Amniotic stem cell (primary cell): ENCODE measurements at regions not wholly inside any gene's neighbourhood (a gene's known extent, or its start where the extent isn't known, plus 50 kb on each side); places are given as distances from the start of the nearest gene placed in this dataset.

ENCODE experiments used
- DNase-seq: peaks from one replicate; lab custom pipeline; 2025; lab: John Stamatoyannopoulos, UW

DNA sequence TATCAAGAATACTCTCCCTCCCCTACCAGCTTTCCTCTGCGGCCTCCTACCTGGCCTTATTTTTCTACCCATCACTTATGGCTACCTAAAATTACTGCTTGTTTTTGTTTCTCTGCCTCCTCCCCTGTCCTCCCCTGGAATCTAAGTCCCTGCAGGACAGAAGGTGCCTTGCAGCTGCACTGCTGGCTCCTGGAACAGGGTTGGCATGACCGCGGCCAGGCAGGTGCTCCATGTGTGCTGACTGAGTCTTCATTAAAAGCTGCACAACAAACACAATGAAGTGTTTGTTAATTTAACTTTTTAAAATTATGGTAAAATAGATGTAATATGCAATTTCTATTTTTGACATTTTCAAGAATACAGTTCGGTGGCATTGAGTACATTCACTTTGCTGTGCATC lies 171.9 kb upstream of the FHL2 start:
- no peak for DNase-seq

DNA sequence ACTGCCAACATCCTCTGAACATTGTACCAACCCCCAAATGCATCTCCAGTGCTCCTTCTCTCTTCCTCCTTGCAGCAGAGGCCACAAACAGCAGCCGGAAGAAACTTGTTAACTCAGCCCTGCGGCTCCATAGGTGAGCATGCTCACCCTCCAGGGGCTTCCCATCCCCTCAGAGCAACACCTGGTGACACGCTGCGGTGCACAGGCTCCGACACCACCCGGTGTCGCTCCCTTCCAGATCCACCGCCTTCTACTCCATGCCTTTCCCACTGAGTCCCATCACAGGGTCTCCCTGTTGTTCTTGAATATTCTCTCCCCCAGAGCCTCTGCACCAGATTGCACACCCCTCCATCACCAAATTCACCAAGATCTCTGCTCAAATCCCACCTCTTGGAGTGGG lies 171.5 kb upstream of the FHL2 start:
- DNase-seq = no peak

DNA sequence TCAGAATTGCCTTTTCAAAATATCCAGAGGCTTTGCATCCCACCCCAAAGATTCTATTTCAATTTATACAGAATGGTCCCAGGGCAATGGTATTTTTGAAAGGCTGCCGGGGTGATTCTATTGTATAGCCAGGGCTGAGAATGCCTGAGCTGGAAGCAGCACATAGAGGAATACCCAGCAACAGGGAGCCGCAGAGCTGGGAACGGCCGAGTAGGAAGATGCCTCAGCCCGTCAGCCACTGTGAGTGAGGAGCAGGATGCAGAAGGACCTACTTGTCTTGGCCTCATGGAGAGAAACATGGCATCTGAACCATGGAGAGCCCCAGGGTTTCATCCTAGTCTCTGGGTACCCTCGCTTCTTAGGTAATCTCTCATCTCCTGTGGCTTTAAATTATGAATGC lies 170.8 kb upstream of the FHL2 start:
- DNase-seq = no peak

DNA sequence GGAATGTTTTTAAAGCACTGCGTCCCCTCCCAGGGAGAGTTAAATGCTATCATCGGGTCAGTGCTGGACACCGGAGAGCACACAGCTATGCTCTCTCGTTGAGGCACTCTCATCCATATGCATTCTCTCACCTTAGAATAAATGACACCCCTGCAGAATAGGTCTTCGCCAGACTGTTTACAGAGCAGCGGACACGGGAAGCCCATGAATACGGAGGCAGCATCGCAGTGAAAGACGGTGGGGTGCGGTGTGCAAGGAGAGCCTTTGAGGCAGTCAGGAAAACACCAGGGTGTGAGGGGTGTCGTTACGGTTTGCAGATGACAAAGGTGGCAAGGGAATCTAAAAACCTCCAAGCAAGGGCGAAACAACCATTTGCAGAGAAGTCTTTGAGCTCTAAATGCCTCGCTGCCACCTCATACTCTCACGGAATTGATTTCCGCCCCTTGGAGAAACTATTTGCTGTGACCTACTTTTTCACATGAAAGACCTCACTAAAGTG lies 169.2 kb upstream of the FHL2 start:
- DNase-seq = no peak

DNA sequence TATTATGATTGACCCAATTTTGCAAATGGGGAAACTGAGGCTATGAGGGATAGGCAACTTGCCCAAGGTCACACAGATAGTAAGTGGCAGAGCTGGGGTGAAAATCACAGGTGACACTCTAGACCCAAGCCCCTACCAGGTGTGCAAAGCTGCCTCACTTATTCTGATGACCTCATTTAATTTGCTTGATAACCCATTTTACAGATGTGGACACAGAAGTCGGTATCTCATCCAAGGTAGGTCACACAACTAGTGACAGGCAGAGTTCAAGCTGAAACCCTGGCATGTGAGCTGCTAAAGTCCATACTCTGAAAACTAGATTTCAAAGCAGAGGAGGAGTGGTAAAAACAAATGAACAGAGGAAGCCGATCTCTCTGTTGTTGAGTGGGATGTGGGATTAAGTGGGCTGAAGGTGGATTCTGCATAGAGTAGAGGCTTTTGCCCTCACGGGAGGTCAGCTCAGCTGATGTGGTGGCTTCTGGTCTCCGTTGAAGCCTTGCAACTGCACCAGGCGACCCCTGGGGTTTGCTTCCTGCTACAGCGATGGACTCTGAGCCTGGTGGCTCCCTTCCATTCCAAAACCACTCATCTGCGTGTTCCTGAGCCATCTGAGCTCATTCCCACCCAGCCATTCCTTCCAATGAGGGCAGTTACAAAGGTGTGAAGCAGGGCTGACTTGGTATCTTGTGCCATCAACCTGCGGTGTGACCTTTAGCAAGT lies 164.3 kb upstream of the FHL2 start:
- DNase-seq = no peak

DNA sequence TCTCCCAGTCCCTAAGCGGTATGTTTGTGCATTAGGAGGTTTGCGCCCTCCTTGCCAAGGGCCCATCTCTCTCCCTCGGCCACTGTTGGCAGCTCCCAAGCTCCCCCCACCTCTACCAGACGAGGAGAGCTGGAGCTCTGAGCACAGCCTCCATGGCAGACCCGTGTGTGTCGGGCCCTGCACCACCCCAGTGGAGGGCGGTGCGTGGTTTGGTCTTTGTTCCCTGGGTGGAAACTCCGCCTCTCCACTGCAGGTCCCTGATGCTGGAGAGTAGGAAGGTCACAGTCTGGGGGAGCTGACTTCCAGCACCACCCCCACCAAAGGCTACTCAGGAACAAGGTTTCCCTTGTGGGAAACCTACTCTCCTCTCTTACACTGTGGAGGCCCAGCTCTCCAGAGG lies 162.6 kb upstream of the FHL2 start:
- no peak for DNase-seq

DNA sequence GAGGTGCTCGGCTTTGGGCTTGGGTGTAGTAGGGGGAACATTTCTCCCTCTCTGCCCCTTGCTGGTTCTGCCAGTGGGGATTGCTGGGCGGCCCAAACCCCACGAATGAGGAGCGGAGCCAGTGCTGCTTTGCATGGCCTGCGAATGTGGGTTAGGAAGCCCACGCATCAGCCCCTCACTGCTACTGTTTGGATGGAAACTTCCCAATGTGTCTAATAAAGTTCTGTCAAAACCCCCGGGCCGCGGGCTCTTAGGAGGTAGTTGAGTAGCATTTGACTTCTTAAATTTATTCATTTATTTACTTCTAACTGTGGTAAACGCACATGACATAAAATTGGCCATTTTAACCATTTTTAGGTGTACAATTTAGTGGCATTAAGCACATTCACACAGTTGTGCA lies 161.3 kb upstream of the FHL2 start:
- no peak for DNase-seq

DNA sequence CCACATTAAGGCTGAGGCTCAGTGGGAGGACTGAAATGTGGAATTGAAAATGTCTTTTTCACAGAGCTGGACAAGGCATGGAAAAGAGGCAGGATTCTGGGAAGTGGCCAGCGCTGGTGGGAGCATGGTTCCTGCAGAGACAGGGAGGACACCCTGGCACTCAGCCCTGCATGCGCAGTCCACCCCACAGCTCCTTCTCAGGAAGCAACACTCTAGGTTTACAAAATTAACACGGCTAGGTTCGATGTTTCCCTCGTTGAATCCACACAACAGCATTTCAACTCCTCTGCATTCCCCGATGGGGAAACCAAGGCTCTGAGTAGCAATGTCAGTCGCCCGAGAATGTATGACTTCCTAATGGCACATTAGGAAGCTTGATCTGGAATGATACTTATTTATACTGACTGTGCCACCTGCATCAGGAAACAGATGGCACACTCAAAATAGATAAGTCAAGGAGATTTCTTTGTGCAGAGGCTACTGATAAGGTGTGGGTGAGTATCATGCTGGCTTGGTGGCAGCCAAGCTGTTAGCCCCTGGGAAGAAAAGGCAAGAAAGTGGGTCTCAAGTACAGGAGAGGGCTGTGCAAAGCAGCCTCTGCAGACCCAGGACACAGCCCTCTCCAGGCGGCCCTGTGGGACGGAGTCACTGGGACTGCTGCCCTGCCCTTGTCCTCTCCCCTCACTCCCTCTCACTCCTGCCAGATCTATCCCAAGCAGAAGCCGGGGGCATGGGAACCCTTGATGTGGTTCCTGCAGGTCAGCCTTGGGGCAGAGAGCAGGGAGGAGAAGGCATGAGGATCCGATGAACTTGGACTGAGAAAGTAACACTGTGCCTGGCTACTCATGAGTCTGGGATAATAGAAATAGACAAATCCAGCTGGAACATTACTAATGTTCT lies 158.4 kb upstream of the FHL2 start:
- DNase-seq = no peak

DNA sequence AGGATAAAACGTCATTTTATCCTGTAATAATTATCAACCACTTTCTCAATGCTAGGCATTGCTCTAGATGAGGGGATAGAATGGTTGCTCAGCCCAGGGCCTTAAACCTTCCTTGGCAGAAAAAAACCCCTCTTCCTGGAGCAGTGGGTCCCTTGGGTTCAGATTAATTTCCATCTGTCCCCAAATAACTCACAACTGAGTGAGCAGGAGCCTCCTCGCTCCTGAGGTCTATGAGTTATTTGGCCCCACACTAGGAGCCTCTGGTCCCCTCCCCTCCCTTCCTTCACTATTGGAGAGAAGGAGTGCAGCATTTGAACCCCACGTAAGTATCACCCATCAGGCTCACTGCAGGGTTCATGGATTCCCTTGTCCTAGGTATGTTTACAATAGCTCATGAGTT lies 157.5 kb upstream of the FHL2 start:
- no peak for DNase-seq

DNA sequence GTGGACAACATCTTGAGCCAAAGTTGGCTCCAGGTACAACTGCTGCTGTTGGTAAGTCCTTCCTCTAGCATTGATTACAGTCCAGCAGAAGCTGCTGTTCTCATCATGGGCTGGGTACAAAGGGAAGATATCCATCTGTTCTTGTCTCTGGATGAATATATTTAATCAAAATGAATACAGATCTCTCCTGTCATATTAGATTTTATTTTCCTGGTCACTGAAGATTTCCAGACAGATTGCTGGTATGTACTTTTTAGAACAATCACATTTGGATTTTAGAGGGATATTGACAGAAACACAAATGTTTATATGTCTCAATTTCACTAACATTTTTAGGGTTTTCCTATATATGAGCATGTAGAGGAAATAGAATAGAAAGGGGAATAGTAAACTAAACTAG lies 155.4 kb upstream of the FHL2 start:
- DNase-seq = no peak

DNA sequence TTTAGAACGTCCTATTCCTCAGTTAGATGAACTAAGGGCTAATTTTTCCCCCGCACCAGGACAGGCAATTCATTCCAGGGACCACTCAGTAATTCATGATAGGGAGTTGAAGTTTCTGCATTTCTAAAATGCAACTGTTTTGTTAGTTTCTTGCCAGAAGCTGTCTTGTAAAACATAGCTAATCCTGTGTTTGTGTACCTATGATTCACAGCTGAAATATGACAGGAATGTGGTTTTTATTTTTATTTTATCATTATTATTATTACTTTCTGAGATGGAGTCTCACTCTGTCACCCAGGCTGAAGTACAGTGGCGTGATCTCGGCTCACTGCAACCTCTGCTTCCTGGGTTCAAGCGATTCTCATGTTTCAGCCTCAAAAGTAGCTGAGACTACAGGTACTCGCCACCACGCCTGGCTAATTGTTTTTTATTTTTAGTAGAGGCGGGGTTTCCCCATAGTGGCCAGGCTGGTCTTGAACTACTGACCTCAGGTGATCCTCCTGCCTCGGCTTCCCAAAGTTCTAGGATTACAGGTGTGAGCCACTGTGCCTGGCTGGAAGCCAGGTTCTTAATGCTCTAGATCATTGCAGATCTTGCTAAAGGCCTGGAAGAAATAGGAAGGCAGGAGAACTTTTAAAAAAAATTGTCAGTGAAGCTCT lies 154.8 kb upstream of the FHL2 start:
- DNase-seq = no peak

DNA sequence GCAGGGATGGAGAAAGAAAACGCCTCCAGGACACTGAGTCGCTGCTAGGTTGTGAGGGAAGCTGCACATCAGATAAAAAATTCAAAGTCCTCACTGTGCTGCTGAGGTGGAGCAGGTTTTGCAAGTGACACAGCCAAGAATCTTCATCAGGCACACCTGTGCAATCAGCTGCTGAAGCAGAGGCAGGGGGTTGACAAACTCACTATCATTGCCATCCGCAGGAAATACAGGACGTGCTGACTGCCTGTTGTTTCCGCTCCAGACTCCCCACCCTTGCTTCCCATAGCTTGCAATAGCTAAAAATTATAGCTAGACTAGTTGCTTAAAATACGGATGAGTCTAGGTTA lies 147.8 kb upstream of the FHL2 start:
- no peak for DNase-seq

DNA sequence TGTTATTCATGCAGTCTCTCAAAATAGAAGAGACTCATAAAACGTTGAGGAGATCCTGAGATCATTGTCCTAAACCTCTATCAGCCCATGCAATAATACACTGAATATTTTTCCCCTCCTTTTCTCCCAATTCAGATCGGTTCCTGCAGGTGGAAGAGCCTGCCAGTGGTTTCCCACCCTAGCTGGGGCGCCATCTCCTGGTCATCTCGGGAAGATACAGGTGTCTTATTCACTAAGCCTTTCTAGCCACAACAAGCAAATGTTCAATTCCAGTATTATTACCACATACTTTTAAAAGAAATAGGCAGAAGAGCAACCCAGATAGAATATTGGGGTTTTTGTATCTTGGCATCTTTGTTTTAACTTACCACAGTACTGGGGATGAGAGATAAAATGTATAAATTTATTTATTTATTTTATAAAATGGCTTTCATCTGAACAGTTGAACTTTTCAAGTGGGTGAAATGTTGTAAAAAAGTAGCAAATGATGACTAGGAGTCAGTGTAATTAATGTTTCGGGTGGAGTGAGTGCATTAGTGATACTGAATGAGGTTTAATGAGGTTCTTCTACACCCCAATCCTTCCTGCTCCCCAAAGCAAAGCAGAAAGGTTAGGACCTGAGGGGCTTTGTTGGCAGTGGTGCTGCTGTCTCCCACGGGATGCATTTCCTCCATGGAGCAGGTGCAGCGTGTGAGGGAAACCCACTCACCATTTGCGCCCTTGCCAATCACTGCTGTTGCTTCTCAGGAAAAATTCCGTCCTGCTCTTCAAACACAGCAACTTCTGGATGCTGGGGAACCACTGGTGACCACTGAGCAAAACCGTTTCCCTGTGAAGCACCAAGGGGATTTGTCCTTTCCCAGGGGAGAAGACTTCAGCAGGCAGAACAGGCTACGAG lies 147.1 kb upstream of the FHL2 start:
- peak; percentile 27 for DNase-seq

DNA sequence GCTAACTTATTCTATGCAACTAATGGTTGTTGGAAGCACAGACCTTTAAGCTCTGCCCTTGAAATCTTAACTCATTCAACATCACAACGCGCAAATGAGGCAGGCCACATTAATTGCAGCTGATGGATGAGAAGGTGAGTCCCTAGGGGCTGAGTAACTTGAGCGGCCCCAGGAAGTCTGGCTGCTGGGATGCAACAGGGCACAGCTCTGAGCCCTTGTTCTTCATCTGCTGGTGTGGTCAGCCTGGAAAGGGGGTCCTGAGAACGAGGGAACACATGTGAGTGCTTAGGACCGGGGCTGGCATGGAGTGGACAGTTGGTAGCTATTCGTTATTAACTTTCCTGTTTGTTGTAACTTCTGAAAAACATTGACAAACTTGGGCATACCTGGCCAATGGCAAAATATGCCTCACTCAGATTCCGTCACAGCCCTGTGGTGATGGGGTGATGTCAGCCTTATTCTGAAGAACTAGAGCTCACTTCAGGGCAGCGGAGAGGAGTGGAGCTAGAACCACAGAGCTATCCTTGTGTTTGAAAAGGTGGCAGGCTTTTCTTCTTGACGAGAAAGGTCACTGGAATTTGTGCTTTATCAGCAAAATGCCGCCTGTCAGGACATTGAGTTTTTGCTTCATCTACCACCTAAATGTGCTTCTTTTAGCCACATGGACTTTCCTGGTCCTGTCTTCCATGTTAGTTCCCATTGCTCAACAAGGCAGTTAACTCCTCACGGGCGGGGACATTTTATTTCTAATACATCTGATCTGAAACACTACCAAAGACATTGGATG lies 145.9 kb upstream of the FHL2 start:
- DNase-seq = no peak

DNA sequence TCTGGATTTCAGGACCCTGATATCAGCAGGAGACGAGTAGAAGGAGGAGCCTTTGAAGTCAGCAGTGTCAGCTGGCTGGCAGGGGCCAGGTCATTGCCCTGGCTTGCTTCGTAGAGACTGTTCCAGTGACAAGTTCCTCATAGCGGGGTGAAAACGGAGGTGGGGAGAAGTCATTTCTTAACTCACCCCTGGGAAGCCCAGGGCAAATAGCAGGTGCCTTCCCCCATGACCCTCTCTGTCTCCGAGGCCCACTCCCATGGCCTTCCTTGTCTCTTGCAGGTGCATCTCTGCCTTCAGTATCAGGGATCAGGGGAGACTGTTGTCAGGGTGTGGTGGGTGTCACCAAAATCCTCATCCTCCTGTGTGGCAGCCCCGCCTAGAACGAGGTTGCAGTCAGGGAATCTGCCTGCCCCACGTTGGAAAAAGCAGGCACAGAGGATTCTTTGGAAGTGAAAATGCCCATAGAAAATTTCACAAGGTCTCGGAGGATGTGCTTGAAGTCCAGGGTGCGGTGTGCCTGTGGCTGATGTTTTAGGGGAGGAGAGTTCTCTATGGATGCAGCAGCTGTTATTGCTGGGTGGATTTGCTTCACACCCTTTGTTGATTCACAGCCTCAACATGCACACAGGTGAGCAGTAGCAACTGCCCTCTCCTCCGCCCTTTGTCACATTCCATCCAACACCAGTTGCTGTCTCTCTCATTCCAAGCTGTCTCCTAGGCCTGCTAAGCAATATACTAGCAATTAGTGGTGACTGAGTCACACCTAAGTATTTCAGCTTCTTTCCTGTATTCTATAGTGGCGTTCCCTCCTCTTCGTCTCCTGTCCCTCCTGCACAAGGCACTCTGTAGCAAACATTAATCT lies 142.6 kb upstream of the FHL2 start:
- DNase-seq = no peak

DNA sequence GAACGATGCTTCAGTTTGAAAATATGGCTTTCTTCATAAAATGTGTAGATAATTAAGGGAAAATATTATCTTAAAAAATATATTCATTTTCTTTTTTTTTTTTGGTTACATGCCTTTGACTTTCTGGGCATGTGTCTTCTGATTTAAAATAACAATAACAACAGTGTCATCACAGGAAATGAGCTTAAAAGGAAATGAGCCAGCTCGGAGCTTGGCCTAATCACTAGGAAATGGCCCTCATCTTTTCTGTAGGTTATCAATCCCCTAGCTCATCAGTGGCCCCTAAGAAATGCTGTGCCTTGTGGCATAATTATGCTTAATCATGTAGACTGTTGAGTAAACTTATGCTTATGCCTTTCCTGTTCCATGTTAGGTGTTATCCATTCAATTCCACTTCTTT lies 141.8 kb upstream of the FHL2 start:
- no peak for DNase-seq

DNA sequence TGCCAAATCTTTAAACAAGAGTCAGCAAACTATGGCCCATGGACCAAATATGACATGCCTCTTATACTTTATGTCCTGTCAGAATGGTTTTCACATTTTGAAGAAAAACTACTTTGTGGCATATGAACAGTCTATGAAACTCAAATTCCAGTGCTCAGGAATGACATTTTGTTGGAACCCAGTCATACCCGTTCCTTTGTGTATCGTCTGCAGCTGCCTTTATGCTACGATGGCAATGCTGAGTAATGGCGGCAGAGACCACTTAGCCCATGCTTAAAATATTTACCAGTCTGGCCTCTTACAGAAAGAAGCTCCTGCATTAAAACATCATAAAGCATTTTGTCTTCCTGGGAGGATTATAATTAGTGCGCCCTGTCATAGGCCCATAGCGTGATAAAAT lies 140.5 kb upstream of the FHL2 start:
- DNase-seq = no peak

DNA sequence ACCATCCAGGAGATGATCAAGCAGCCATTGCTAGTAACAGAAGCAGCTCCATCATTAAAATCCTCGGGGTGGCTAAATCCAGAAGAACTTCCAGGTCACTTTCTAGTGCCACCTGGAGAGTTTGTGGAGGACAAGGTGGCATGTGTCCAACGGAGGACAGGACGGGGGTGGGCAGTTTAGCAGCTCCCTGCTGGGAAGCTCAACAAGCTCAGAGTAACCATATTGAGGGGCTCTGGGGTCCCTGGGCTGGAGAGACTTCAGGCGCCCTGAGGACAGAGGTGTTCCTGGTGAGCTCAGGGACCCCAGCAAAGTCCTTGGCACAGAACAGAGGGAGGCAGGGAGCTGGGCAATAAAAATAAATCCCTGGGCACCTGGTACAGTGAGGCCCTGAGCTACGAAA lies 140.0 kb upstream of the FHL2 start:
- no peak for DNase-seq

DNA sequence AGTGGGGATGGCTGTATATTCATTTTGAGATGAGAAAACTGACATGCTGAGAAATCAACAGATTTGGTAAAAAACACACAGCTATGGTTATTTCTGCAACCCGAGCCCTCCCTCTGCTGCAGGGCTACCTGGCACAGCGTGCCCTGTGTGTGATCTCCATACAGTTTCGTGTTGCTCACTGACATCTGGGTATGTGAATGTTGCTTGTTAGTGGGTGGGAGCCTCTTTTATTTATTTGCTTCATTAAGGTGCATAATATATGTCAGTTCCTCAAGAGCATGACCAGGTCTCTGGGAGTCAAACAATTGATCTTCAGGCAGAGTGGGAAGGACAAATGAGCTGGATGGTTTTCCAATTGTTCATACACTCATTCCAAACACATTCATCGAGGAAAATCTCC lies 139.1 kb upstream of the FHL2 start:
- DNase-seq = no peak

DNA sequence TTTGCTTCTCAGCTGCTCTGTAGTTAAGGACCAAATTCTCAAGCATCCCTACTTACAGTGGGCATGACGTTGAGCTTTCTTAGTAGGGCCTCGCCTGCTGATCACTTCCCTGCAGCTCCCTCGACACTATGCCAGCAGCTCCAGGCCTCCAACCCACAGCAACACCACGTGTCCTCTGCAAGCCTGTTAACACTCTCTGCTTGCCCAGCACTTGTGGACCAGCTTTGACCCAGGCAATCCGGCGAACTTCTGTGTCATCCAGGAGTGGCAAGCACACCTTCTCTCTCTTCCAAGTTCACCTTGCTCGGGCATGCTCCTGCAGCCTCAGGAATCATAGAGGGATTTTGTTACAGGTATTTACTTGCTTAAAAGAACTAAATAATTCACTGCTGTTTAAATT lies 138.6 kb upstream of the FHL2 start:
- no peak for DNase-seq
